OCI-LY3 (cell line): ENCODE measurements at regions not wholly inside any gene's neighbourhood (a gene's known extent, or its start where the extent isn't known, plus 50 kb on each side); places are given as distances from the start of the nearest gene placed in this dataset.

Experiments used
- CTCF ChIP-seq: fragments of 200-600, 300-600 bp; sonication (generic); IDR thresholded peaks from 2 replicates; pipeline ENCODE4 v1.5.1; 2014; ENCODE audit warnings: antibody characterized with exemption, low read length, low read depth
- EZH2phosphoT487 ChIP-seq: fragments of 200-600 bp; shearing (Covaris generic); IDR thresholded peaks from 2 replicates; pipeline ENCODE4 v1.6.1; 2018; ENCODE audit warnings: antibody characterized with exemption, mixed run types, low read depth

- TF ChIP-seq CTCF (no peak), EZH2phosphoT487 (no peak)
Observed at GRCh38 chr7:136710751-136711150, 157.7 kb upstream of the CHRM2 start.
